HG02610 (cell line): ENCODE measurements at regions not wholly inside any gene's neighbourhood (a gene's known extent, or its start where the extent isn't known, plus 50 kb on each side); places are given as distances from the start of the nearest gene placed in this dataset.

Experiments used
- ATAC-seq: cut with Tn5 transposase; IDR thresholded peaks from one replicate; pipeline ENCODE4 v1.9.1; 2021; ENCODE audit warnings: mild to moderate bottlenecking, moderate library complexity; ENCODE audit not compliant: unreplicated experiment

- ATAC-seq, result no peak
Measured at GRCh38 chr5:58156973-58157701, 302.7 kb downstream of the PLK2 start.

- no peak for ATAC-seq
Measured at GRCh38 chr5:58156361-58156760, 303.5 kb downstream of the PLK2 start.

GRCh38 chr5:58153255-58153654 is 306.6 kb downstream of the PLK2 start:
- ATAC-seq, result no peak

GRCh38 chr5:58151414-58151813 is 308.5 kb downstream of the PLK2 start:
- ATAC-seq, result no peak

- ATAC-seq, result no peak
Measured at GRCh38 chr5:58150926-58151325, 309.0 kb downstream of the PLK2 start.

- no peak for ATAC-seq
Measured at GRCh38 chr5:58149746-58150145, 310.1 kb downstream of the PLK2 start.

- ATAC-seq, result no peak
Measured at GRCh38 chr5:58149345-58149744, 310.5 kb downstream of the PLK2 start.

- ATAC-seq, result no peak
Measured at GRCh38 chr5:58148254-58148775, 311.6 kb downstream of the PLK2 start.

GRCh38 chr5:58145397-58145934 is 314.4 kb downstream of the PLK2 start:
- ATAC-seq, result no peak

- ATAC-seq, result no peak
Measured at GRCh38 chr5:58143727-58144126, 316.2 kb downstream of the PLK2 start.

GRCh38 chr5:58143181-58143580 is 316.7 kb downstream of the PLK2 start:
- ATAC-seq, result no peak

GRCh38 chr5:58138791-58139190 is 321.1 kb downstream of the PLK2 start:
- no peak for ATAC-seq

- ATAC-seq, result no peak
Measured at GRCh38 chr5:58136406-58136805, 323.5 kb downstream of the PLK2 start.

- no peak for ATAC-seq
Measured at GRCh38 chr5:58135571-58136335, 324.1 kb downstream of the PLK2 start.

- ATAC-seq, result no peak
Measured at GRCh38 chr5:58133631-58134296, 326.1 kb downstream of the PLK2 start.

- no peak for ATAC-seq
Measured at GRCh38 chr5:58133216-58133615, 326.7 kb downstream of the PLK2 start.

- no peak for ATAC-seq
Measured at GRCh38 chr5:58127255-58128220, 332.3 kb downstream of the PLK2 start.

- no peak for ATAC-seq
Measured at GRCh38 chr5:58123501-58123900, 336.4 kb downstream of the PLK2 start.

- ATAC-seq, result no peak
Measured at GRCh38 chr5:58122848-58123392, 337.0 kb downstream of the PLK2 start.

GRCh38 chr5:58122157-58122556 is 337.7 kb downstream of the PLK2 start:
- no peak for ATAC-seq
